GM21381 (cell line): ENCODE measurements at regions not wholly inside any gene's neighbourhood (a gene's known extent, or its start where the extent isn't known, plus 50 kb on each side); places are given as distances from the start of the nearest gene placed in this dataset.
"Not testable (repeated sequence)": the region's sequence is repeated elsewhere in the genome, so short reads cannot be mapped to it uniquely, and the experiment has no call there.

Experiments
- ATAC-seq: cut with Tn5 transposase; IDR thresholded peaks from one replicate; pipeline ENCODE4 v1.9.1; 2021; ENCODE audit warnings: mild to moderate bottlenecking, moderate library complexity; ENCODE audit not compliant: unreplicated experiment

DNA sequence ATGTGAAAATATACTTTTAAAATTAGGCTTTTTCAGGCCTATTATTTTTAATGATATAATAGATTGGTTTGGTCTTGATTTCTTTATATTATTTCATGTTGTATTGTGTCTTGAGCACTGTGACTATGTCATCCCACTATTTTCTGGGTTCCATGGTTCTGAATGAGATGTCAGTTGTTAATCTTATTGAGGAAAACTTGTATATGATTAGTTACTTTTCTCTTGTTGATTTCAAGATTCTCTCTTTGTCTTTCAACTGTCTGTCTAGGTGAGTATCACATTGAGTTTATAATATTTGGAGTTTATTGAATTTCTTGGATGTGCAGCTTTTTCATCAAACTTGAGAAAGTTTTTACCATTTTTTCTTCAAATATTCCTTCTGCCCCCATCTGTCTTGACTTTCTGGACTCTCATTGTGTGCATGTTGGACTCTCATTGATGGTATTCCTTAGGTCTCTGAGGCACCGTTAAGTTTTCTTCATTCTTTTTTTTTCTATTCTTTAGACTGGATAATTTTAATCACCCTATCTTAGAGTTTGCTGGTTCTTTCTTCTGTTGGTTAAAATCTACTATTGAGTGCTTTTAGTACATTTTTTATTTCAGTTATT lies 175.8 kb downstream of the TMEM167A start:
- ATAC-seq = no peak

- no peak for ATAC-seq
These were observed 182.5 kb downstream of the TMEM167A start for GRCh38 chr5:82894716-82895115.

- no peak for ATAC-seq
These were observed 188.1 kb downstream of the TMEM167A start for GRCh38 chr5:82889088-82889487.

GRCh38 chr5:82886911-82887310 lies 190.3 kb downstream of the TMEM167A start:
- no peak for ATAC-seq

DNA sequence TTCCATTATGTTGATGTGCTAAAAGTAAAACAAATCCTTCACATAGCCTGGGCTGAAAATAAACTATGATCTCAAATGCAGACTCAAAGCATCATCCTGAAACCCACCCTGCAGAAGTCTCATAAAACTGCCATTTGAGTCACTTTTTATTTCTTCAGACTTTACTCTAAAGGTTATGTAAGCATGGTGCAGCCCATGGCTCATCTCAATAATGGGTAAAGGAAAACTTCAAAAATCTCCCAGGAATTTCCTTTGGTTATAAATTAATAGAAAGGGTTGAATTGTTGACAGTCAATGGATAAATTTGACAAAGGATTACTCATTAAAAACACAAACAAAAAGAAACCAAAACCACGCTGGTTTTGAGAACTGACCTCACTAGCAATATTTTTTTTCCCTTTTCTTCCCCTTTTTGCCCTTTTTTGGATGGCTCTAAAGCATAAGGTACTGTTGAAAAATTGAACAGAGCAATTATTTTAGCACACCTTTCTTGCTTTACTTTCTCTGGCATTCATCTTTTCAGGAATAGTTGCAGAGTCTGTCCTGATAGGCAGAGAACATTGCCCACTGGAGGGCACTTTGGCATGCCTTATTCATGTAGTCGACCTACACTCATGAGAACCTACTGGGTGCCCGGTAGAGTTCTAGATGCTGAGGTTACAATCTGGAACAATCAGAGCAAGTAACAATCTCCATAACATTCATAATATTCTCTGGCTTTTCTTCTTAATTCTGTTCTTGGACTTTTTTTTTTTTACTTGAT lies 191.4 kb downstream of the TMEM167A start:
- peak; percentile 43 for ATAC-seq

GRCh38 chr5:82884821-82885471 lies 192.2 kb downstream of the TMEM167A start:
- ATAC-seq = no peak

DNA sequence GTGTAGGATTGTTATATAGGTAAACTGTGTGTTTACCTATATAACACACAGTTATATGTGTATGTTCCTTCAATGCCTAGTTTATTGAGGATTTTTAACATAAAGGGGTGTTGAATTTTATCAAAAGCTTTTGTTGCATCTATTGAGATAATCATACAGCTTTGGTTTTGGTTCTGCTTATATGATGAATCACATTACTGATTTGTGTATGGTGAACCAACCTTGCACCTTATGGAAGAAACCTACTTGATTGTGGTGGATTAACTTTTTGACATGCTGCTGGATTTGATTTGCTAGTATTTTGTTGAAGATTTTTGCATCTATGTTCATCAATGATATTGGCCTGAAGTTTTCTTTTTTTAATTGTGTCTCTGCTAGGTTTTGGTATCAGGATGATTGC lies 194.9 kb downstream of the TMEM167A start:
- ATAC-seq = no peak

DNA sequence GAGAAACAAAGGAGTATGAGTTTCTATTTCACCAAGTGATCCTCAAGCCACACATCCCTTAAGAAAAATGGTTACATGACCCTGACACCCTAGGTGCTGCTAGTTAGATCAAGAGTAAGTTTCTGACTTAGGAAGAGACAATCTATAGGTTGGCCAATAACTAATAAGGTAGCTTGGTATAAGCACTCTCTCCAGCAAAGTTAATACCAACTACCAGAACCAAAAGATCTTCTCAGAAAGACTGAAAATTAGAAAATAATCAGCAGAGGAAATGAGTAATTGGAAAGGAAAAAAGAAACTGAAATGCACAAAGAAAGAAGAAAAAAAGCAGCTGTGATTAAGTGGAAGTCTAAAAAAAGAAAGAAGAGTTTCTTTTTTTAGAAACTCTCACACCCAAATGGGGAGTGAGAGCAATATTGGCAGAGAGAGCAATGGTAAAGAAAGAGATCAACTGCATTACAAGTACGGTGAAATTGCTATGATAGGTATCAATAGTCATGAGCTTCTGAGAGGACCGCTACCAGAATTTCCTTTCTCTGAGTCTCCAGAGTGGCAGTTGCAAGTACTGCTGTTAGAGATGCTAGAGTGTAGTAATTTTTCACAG lies 195.5 kb downstream of the TMEM167A start:
- peak; percentile 53 for ATAC-seq

DNA sequence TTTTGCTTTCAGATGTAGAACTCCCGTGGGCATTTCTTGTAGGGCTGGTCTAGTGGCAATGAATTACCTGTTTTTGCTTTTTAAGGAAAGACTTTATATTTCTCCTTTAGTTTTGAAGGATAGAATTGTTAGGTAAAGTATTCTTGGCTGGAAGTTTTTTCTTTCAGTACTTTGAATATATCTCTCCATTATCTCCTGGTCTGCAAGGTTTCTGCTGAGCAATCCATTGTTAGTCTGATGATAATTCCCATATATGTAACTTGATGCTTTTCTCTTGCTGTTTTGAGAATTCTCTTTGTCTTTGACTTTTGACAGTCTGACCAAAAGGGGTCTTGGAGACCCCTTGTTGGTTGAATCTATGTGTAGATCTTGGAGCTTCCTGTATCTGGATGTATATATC lies 198.1 kb downstream of the TMEM167A start:
- no peak for ATAC-seq

DNA sequence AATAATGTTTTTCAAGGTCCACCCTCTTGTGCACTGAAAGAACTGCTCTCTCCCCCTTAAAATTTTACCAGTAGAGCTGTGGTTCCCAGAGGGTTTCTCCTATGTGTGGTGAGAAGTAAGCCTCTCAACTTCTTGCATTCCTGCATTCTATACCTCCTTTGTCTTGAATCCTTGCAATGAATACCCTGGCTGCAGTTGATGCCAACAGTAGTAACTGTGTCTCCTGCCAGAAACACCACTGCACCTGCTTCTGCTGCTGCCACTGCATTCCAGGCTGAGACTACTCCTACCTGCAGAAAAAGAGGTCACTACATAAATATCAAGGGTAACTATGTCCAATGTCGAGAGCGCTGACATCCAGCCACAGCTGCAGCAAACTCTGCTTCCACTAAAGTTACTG lies 203.7 kb downstream of the TMEM167A start:
- no peak for ATAC-seq

GRCh38 chr5:82872321-82873288 lies 204.6 kb downstream of the TMEM167A start:
- ATAC-seq = not testable (repeated sequence)

GRCh38 chr5:82865625-82866024 lies 211.6 kb downstream of the TMEM167A start:
- ATAC-seq = no peak

DNA sequence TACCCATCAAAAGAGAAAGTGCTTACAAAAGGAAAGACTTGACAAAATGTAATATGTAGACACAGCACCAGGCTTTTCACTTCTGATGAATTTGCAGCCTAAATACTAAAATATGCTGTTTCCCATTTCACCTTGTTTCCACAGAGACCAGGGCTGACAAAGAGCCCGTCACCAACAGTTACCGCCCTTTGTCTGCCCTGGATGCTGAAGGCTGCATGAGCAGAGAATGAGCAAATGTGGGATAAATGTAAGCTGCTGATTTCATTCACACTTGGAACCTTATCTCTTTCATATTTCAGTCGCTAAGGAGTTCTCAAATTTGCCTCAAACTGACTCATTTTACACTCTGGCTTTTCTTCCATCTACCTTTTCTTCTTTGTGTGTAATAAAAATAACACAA lies 213.9 kb downstream of the TMEM167A start:
- ATAC-seq = no peak

DNA sequence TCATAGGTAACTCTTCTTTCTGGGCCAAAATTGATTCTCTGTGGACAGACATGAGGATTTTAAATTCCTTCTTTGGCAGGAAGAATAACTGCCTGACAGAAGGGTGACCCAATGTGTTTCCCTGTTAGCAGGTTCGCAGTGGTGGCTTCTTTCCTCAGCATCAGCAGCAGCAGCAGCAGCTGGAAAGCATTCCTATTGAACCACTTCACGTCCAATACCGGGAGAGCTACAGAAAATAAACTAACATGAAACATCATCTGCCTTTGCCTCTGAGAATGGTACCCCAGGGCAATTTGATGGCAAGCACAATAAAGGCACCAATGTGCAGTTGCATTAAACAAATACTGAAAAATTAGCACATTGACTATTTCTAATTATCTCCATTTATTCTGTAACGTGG lies 214.5 kb downstream of the TMEM167A start:
- ATAC-seq = no peak

DNA sequence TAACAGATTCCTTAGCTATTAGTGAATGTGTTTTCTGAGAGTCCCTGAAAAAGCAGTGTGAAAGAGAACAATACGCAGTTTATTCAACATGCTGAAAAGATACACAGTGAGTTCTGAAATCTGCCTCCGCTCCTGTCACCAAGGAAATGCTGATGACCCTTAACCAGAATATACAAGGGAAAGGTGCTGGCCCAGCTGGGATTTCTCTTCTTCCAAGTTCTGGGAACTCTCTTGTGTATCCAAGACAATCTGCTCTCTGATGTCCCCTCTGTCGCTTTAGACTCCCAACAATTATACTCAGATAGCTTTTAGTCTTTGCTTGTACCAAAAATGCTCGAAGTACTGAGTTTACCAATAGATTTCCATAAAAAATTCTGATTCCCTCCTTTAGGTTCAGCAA lies 214.9 kb downstream of the TMEM167A start:
- ATAC-seq = no peak

DNA sequence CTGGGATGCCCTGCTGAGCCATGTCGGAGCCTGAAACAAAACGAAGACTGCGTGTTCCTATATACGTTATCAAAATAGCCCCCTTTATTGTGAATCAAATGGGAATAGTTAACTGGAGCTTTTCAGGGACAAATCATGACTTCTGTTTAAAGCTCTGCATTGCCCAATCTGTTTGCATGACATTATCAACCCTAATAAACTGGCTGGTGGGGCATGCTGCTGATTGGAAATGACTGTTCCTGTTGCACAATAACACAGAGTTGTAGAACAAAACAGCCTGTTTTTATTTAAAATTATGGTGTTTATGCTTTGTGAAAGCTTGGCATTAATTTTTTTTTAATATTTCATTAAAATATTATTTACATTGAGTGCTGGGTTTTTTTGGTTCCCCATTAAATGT lies 215.5 kb downstream of the TMEM167A start:
- ATAC-seq = no peak

- ATAC-seq = no peak
These were observed 217.6 kb downstream of the TMEM167A start for GRCh38 chr5:82859451-82860140.

DNA sequence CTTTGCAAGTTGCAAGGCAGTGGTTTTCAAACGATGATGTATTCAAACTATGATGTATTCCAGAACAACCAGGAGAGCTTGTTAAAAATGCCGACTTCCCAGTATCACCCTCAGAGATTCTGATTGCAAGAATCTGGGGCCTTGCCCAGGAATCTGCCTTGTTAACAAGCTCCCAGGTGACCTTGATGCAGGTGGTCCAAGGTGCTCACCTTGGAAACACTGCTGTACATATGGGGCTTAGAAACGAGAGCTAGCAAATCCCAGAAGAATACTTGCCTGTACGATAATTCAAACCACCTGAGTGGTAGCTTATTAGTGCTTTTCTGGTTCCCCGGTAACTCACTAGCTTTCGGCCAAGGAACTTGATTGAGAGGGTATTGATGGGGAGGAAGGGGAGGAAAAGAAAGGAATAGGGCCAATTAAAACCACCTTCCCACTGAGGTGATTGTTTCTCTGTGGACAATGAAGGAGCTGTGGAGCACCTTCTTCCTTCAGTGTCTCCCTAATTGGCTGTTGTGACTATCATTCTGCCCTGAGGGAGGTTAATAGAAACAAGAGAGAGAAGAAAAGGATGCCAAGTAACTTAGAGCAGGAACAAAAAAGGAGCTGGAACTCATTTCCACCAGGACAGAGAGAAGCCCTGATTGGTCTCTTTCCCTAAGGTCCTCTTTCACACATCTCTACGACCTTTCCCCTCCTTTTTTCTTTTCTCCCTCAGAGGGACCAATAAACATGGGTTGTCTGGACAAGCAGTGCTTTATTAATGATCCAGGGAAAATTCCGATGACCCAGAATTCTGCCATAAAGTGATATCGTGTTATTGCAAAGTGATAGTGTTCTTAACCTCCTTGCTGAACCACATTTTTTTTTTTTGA lies 218.8 kb downstream of the TMEM167A start:
- no peak for ATAC-seq
